Upper lobe of left lung (tissue), 6 donors: ENCODE measurements at regions not wholly inside any gene's neighbourhood (a gene's known extent, or its start where the extent isn't known, plus 50 kb on each side); places are given as distances from the start of the nearest gene placed in this dataset.

Source experiments
- ATAC-seq, 2 donors: fragments of 200-7000 bp; cut with Tn5 transposase; one replicate each; pipeline ENCODE4 v1.9.1; 2022; ENCODE audit warnings: mild to moderate bottlenecking in 2 of 2, moderate library complexity in 2 of 2; ENCODE audit not compliant: low FRiP score in 2 of 2
- DNase-seq, 2 donors: peaks; one replicate each; pipeline ENCODE4 v3.0.0-alpha.2; 2019 to 2020
- H3K27ac ChIP-seq, 4 donors: fragments of 200-600 bp; sonication (generic); one replicate each; pipeline ENCODE4 v1.5.1; 2016 to 2019
- H3K27me3 ChIP-seq, 4 donors: fragments of 200-600 bp; sonication (generic); one replicate each; pipeline ENCODE4 v1.5.1; 2017 to 2019
- H3K36me3 ChIP-seq, 4 donors: fragments of 200-600 bp; sonication (generic); one replicate each; pipeline ENCODE4 v1.5.1; 2016 to 2019
- H3K4me1 ChIP-seq, 4 donors: fragments of 200-600 bp; sonication (generic); one replicate each; pipeline ENCODE4 v1.5.1; 2018 to 2019
- H3K4me3 ChIP-seq, 4 donors: fragments of 200-600 bp; sonication (generic); one replicate each; pipeline ENCODE4 v1.5.1; 2017 to 2019; ENCODE audit warnings: mild to moderate bottlenecking in 2 of 4, moderate library complexity in 1 of 4
- H3K9me3 ChIP-seq, 4 donors: fragments of 200-600 bp; sonication (generic); one replicate each; pipeline ENCODE4 v1.5.1; 2018 to 2019
- EP300 ChIP-seq, 4 donors: sonication (generic); formaldehyde crosslinking; IDR thresholded peaks; one replicate each; pipeline ENCODE4 v1.5.1; 2017; ENCODE audit warnings: antibody characterized with exemption in 4 of 4, control low read depth in 2 of 4
- POLR2A ChIP-seq, 4 donors: fragments of 450-650 bp; IDR thresholded peaks; one replicate each; pipeline ENCODE4 v1.5.1; 2016 to 2017; ENCODE audit warnings: antibody characterized with exemption in 4 of 4, mild to moderate bottlenecking in 2 of 4
- POLR2AphosphoS5 ChIP-seq, 2 donors: sonication (generic); formaldehyde crosslinking; IDR thresholded peaks; one replicate each; pipeline ENCODE4 v1.5.1; 2017; ENCODE audit warnings: antibody characterized with exemption in 2 of 2
- WGBS, 2 donors: methylation state at CpG; one replicate each; pipeline ENCODE4 v1.1.5; 2017 to 2018; 5-methylcytosine and 5-hydroxymethylcytosine counted together
- TF ChIP-seq, protein P1 (sequence below), 6 experiments: fragments of 450-650 bp in 4 of 6; fragments of 200-600 bp in 2 of 6; sonication (generic) in 2 of 6; IDR thresholded peaks; one replicate each; pipeline ENCODE4 v1.5.1; 2016 to 2019; ENCODE audit warnings: antibody characterized with exemption in 6 of 6
- donor health status: DM: no; HTN: no; CAD: no; lungs with moderate emphysema.
- donor health status: DM: no; HTN: yes; CAD: no; lungs with severe emphysema.

DNA sequence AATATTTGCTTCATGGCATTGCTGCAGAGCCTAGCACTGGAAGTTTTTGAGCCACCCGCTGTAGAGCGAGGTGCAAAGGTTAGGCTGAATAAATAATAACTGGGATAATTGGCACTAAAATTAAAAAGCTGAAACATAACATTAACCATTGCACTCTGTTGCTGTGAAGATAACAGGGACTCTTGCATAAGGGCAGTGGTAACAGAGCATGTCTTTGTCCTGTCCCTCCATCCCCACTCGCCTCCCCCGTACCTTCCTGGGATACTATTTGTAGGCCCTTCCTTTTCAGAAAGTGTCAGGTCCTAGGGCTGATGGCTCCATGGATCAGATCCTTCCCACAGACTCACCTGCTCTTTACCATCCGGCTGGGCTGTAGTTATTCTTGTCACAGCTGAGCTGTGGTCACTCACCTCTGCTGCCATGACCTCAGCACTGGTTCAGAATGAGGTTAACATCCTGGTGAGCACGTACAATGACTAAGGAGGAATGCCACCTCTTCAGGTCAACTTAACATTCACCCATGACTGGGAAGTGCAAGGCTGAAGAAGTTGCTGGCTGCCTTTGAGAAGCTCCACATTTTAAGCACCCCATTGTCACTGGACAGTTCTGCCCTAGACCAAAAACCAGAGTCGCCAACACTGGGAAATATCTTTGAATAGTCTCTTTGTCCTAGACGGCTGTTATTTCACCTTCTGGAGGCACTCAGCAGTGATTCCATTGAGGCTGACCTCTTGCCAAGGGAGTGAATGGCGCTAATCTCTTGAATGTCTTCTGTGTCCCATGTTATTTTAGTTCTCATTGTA, 103.2 kb upstream of the KIRREL3 start:
- Histone ChIP-seq H3K9me3 (no peaks in the 10 kb centered on the region), H3K36me3 (no peaks in the 10 kb centered on the region), H3K4me3 (no peak overlapping the region), H3K4me1 (no peaks in the 10 kb centered on the region), H3K27ac (no peak overlapping the region), H3K27me3 (no peaks in the 10 kb centered on the region)
- WGBS, 2 donors, result 79 to 95% methylated on average over 8 to 9 of the region's 9 CpGs
- ATAC-seq (no peak), DNase-seq (no peak)
- TF ChIP-seq POLR2AphosphoS5 (IDR thresholded peaks at IDR 0.05) (no peak), EP300 (IDR thresholded peaks at IDR 0.05) (no peak), POLR2A (IDR thresholded peaks at IDR 0.05) (no peak)
- TF ChIP-seq, protein P1, sequence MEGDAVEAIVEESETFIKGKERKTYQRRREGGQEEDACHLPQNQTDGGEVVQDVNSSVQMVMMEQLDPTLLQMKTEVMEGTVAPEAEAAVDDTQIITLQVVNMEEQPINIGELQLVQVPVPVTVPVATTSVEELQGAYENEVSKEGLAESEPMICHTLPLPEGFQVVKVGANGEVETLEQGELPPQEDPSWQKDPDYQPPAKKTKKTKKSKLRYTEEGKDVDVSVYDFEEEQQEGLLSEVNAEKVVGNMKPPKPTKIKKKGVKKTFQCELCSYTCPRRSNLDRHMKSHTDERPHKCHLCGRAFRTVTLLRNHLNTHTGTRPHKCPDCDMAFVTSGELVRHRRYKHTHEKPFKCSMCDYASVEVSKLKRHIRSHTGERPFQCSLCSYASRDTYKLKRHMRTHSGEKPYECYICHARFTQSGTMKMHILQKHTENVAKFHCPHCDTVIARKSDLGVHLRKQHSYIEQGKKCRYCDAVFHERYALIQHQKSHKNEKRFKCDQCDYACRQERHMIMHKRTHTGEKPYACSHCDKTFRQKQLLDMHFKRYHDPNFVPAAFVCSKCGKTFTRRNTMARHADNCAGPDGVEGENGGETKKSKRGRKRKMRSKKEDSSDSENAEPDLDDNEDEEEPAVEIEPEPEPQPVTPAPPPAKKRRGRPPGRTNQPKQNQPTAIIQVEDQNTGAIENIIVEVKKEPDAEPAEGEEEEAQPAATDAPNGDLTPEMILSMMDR (IDR thresholded peaks at IDR 0.05), result no peak

DNA sequence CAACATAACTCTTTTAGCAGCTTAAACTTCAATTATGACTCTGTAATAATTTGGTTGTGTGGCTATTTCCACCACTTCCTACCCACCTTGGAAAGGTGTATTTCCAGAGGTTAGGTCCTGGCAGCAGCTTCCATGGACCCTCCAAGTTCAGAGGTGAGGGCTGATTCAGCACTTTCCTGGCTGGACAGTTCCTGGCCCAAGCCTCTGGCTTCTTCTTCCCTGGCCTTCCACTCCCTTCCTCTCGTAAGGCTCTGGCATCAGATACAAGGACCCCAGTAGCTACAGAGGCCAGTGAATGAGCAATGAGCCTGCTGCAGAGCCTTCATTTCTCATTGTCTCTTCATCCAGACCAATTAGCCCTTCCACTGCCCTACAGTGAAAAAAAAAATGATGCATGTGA, 98.1 kb upstream of the KIRREL3 start:
- Histone ChIP-seq H3K36me3 (no peaks in the 10 kb centered on the region), H3K4me1 (no peaks in the 10 kb centered on the region), H3K9me3 (no peaks in the 10 kb centered on the region), H3K4me3 (no peak overlapping the region), H3K27me3 (no peaks in the 10 kb centered on the region), H3K27ac (no peak overlapping the region)
- TF ChIP-seq POLR2A (IDR thresholded peaks at IDR 0.05), result no peak
- TF ChIP-seq EP300 (IDR thresholded peaks at IDR 0.05), result no peak
- TF ChIP-seq POLR2AphosphoS5 (IDR thresholded peaks at IDR 0.05), result no peak
- TF ChIP-seq, protein P1 (IDR thresholded peaks at IDR 0.05), result no peak
- ATAC-seq, result no peak
- DNase-seq, result no peak
- 44 to 48% methylated on average over 1 of the region's 1 CpG for WGBS, 2 donors

DNA sequence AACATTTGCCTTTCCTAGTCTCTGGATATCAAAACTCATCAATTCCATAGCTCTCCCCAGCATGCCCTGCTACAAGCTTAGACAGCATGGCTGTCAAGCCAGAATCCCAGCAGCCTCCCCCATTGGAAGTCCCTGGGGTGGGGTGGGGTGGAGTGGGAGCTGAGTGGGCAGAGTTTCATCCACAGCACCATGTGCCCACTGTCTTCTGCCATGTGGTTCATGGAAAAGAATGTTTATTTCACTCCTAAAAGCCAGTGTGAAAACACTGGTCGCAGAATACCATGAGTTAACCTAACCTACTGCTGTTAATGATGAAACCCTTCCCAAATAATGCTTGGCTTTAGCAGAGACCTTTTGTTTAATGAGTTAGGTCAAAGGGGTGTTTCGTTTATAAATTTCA, 80.2 kb upstream of the KIRREL3 start:
- Histone ChIP-seq H3K27me3 (no peaks in the 10 kb centered on the region), H3K9me3 (no peaks in the 10 kb centered on the region), H3K27ac (no peak overlapping the region), H3K4me3 (no peak overlapping the region), H3K36me3 (no peaks in the 10 kb centered on the region), H3K4me1 (no peaks in the 10 kb centered on the region)
- 72 to 77% methylated on average over 2 of the region's 2 CpGs for WGBS, 2 donors
- ATAC-seq (no peak), DNase-seq (no peak)
- TF ChIP-seq POLR2AphosphoS5 (IDR thresholded peaks at IDR 0.05) (no peak), EP300 (IDR thresholded peaks at IDR 0.05) (no peak), POLR2A (IDR thresholded peaks at IDR 0.05) (no peak)
- TF ChIP-seq, protein P1 (IDR thresholded peaks at IDR 0.05), result no peak

DNA sequence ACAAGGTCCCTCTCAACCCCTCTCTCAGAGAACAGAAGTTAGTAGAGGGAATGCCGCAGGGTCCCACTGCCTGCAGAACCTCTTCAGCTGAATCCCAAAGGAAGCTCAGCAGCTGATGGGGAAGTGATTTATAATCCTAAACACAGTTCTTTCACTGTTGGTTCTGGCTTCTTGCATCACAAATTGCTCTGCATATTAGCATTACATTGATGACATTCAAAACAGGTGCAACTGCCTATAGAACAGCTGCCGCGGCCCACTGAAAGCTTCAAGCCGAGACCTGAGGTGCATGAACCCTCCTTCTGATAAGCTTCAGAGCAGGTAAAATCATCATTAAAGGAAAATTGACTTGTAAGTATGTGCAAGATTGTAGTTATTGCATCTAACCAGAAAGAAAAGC, 75.2 kb upstream of the KIRREL3 start:
- Histone ChIP-seq H3K36me3 (no peaks in the 10 kb centered on the region), H3K9me3 (no peaks in the 10 kb centered on the region), H3K27ac (no peak overlapping the region), H3K27me3 (no peaks in the 10 kb centered on the region), H3K4me1 (no peaks in the 10 kb centered on the region), H3K4me3 (no peak overlapping the region)
- no peak for DNase-seq
- TF ChIP-seq POLR2A (IDR thresholded peaks at IDR 0.05), result no peak
- TF ChIP-seq EP300 (IDR thresholded peaks at IDR 0.05), result no peak
- TF ChIP-seq, protein P1 (IDR thresholded peaks at IDR 0.05), result no peak
- TF ChIP-seq POLR2AphosphoS5 (IDR thresholded peaks at IDR 0.05), result no peak
- 90 to 91% methylated on average over 4 of the region's 4 CpGs for WGBS, 2 donors
- ATAC-seq, result no peak
